Epithelial cell of proximal tubule (primary cell): ENCODE measurements at regions not wholly inside any gene's neighbourhood (a gene's known extent, or its start where the extent isn't known, plus 50 kb on each side); places are given as distances from the start of the nearest gene placed in this dataset.
"Not testable (repeated sequence)": the region's sequence is repeated elsewhere in the genome, so short reads cannot be mapped to it uniquely, and the experiment has no call there.

Experiments
- DNase-seq: peaks from one replicate; pipeline ENCODE4 v3.0.0-alpha.2; 2011; ENCODE audit warnings: low read depth
- H3K4me3 ChIP-seq: 2 replicates; pipeline ENCODE4 v1.5.1; 2011; ENCODE audit warnings: low read depth, mild to moderate bottlenecking, low read length
- CTCF ChIP-seq: conservative IDR thresholded peaks from 2 replicates; pipeline ENCODE4 v1.5.1; 2012; ENCODE audit warnings: low read depth, mild to moderate bottlenecking, low read length

DNA sequence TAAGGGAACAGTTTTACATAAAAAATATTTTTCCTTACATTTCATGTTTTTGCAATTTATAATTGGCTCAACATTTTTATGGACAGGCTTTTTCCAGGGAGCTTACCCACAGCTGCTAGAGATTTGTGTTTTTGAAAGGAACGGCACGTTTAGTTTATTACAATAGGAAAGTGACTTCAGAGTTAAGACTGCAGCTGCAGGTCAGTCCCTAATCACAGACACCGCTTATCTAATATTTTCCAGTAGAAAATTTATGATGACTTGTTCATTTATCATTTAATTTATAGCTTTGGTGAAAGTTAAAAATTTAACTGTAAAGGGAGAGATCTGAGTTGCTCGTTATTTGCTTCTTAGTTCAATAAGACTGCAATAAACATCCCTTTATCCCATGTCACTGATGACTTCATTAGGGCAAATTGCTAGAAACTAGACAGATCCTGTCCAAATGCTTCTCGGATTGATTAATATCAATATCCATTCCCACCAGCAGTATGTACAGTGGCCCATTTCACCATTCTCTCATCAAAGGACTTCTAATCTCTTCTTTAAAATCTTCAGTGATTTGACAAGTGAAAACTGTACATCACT, 97.0 kb upstream of the ODAD2 start:
- H3K4me3 ChIP-seq: no peak overlapping the region
- no peak for TF ChIP-seq CTCF
- no peak for DNase-seq

DNA sequence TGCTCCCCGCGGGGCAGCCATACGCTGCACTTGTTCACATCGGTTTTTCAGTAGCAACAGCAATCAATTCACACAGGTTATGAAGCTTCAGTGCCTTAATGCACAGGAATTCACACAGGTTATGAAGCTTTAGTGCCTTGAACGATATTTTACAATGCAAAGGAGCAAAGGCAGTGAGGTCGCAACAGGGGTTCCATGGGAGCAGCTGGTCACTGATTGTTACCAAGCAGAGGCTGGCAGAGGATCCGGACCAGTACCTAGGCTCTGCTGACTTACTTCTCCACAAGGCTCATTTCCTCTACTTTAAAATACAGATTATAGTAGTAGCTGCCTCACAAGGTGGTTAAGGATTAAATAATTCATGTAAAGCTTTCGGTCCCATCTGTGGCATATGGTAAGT, 95.2 kb upstream of the ODAD2 start:
- no peak for DNase-seq
- no peak overlapping the region for H3K4me3 ChIP-seq
- no peak for TF ChIP-seq CTCF

DNA sequence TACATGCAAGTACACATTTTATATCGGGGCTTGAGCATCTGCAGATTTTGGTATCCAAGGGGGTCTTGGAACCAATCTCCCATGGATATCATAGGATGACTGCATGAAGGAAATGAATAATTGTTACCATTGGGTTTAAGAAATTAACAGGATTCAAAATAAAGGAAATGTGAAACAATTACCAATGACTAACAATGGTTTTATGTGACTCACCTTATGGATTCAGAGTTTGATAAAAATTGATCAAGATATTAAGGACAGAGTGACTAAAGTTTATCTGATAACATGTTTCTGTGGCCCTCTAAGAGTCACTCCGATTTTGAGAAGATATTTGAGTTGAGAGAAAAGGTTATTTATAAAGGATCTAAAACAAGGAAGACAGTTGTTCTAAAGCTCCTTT, 93.0 kb upstream of the ODAD2 start:
- TF ChIP-seq CTCF: no peak
- DNase-seq: no peak
- H3K4me3 ChIP-seq: no peak overlapping the region

DNA sequence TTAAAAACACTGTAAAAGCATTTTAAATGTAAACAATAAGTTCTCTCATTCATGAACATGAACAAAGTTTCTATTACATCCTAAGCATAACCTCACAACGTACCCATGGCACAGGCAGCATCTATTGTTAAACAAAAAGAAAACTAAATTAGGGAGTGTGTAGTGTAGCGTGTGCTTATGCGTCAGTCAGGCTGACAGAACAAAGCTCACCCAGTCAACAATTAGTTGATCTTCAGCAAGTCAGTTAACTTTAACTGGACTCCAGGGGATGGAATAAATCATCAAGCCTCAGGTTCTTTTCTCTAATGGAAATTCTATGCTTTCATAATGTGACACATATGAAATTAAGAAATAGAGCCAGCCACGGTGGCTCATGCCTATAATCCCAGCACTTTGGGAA, 91.6 kb upstream of the ODAD2 start:
- no peak overlapping the region for H3K4me3 ChIP-seq
- no peak for TF ChIP-seq CTCF
- no peak for DNase-seq

DNA sequence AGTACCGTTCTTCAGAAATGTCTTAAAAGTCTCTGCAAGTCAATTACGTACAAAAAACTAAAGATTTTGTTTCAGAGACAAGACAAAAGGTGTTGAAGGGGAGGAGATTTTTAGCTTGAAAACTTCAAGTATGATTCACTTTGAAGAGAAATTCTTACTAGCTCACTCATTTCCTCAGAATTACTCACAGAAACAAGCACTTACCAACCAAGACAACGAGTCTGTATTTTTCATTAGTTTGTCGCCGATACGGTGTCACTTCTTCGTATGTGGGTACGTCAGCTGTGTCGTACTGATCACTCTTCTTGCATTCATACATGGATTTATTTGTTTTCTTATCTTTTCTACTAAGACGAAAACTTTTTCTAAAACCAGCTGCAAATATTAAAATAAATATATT, 90.6 kb upstream of the ODAD2 start:
- no peak overlapping the region for H3K4me3 ChIP-seq
- TF ChIP-seq CTCF: no peak
- DNase-seq: no peak

DNA sequence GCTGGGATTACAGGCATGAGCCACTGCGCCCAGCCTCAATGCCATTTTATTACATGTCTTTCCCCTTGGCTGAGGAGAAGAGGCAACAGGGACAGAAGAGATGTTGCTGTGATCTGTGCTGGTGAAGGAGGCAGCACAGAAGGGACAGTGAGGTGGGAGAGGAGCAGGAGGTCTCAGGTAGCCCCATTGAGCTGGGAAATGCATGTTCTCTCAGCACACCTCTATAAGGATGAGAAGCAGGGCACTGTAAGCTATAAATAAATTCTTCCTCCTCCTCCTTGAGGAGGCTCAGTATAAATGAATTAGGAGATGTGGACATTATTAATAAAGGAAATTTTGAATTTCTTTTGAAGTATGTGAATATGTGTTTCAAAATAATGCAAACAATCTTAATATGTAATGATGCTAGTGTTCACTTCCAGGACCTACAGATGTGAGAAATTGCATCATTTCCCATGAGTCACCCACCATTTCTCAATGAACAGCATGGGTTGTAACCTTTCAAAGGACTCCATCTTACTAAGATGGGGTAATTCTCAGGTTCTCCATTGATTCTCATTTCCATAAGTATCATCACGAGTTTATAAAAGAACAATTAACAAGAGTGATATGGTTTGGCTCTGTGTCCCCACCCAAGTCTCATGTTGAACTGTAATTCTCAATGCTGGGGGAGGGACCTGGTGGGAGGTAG, 88.9 kb upstream of the ODAD2 start:
- H3K4me3 ChIP-seq: no peak overlapping the region
- DNase-seq: no peak
- TF ChIP-seq CTCF: no peak

DNA sequence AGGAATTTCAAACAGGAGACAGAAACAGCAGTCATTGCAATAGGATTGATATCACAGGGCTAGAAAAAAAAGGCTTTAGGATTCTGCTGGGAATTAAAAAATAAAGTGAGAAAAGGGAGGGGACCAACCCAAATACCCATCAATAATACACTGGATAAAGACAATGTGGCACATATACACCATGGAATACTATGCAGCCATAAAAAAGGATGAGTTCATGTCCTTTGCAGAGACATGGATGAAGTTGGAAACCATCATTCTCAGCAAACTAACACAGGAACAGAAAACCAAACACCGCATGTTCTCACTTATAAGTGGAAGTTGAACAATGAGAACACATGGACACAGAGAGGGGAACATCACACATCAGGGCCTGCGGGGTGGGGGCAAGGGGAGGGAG, 86.9 kb upstream of the ODAD2 start:
- DNase-seq, H3K4me3 ChIP-seq: not testable (repeated sequence)
